Epidermal melanocyte (primary cell): ENCODE measurements at regions not wholly inside any gene's neighbourhood (a gene's known extent, or its start where the extent isn't known, plus 50 kb on each side); places are given as distances from the start of the nearest gene placed in this dataset.

ENCODE experiments used
- DNase-seq: peaks from one replicate; pipeline ENCODE4 v3.0.0; 2011; ENCODE audit warnings: low spot score; ENCODE audit not compliant: insufficient read length

DNA sequence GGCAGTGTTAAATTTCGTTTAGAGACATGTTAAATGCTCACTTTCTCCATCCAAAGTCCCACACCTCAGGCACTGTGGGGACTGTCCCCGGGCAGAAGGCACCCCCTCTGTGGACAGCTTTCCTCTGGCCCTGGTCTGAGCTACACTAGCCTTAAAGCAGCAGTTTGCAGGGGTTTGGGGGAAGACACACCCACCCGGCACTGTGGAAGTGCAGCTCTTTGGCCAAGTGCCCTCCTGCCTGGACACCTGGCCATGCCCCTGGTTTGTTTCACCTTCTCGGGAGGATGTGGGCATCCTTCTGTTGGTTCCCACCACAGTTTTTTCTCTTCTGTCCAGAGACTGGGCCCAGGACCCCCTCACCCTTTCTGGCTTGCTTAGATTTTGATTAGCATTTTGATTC lies 1254.7 kb downstream of the BRD1 start:
- no peak for DNase-seq

DNA sequence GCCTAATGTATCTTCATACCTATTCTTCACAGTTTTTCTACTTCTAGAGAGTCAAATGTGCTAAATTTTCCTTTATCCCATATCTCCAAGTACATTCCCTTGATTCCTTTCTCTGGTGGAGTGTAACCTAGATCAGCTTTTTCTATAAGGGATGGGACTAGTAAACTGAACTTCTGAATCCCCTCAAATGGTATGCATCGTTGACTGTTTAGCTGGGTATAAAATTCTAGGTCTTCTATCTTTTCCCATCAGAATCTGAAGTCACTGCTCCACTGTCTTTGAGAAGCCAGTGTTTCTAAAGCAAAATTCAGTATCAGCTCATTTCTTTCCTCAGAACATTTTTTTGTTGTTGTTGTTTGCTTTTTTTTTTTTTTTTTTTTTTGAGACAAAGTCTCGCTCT lies 1256.8 kb downstream of the BRD1 start:
- DNase-seq: no peak

DNA sequence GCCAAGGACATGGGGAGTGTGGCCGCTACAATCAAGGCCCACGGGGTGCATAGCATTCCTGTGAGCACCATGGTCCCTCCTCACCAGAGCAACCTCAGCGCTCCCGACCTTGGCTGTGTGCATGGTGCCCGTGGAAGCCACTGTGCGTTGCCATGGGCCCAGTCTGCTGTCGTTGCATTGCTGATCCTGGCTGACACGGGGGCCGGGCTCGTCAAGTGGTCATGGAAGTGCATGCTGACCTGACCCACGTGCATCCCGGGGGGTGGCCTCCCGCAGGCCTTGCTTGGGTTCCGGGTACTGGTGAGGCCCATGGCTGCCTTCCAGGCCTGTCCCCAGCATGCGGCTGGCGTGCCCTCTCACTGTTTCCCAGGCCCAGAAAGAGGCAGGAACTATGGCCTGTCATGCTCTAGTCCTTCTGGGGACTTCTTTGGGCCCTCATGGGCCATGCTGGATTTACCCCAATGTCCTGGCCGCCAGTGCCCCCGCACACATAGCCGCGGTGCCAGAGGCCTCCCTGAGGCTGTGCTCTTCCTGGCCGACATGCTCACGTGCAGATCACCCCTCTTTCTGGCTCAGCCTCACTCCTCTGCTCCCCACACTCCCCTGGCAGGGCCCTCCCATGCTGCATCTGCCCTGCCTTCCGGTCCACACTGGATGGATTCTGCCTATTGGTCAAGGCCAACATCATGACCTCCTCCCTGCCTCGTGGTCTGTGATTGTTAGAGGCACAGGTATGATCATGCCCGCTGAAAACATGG lies 1258.0 kb downstream of the BRD1 start:
- DNase-seq: no peak

DNA sequence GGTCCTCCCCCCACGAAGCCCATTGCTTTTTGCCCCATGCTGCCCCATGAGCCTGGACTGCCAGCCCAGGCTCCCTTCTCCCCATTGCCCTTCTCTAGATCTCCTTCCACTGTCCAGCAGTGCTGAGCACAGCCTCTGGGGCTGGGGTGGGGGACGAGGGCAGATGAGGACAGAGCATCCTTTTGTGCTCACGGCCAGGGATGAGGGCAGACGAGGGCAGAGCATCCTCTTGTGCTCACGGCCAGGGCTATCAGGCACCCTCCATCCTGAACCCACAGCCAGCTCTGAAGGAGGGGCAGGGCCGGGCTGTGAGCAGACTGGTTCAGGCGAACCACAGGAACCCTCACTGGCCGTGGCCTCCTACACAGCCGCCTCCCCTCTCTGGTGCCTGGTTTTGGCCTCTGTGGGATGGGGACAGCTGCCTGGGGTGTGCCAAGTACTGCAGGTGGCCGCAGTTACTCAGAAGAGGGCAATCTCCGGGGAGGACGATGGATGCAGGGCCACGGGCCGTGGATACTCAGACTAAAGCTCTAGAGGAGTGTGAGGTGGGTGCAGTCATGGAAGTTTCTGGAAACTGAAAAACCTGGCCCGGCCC lies 1258.8 kb downstream of the BRD1 start:
- no peak for DNase-seq

DNA sequence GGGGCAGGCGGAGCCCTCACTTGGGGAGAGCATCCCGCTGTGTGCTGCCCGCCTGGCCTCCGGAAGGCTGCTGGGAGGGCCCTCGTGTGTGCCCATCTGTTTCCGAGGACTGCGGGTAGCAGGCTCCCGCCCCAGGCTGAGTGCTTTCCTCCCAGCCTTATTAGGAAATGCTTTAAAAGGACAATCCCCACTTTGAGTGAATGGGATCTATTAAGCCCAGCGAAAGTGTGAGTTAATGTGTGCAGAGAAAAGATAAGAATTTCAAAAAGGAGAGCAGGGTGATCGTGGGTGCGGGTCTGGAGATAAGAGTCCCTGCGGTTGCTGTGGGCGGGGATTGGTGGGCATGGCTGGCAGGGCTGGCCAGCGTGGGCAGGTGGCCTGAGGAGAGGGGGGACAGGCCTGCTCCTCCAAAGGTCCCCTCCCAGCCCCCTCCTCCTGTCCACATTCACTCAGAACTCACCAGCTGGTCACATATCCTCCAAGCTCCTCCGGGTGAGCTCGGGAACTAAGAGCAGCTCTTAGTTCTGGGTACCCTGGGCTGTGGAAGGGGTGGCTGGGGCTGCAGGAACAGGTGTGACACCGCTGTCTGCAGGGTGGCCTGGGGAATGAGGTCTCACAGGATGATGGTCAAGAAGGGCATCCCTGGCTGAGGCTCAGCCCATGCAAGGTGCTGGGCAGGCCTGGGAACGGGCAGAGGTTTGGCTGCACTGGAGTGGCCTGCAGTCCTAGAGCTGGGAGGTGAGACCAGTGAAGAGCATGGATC lies 1260.3 kb downstream of the BRD1 start:
- DNase-seq: peak; percentile 76

DNA sequence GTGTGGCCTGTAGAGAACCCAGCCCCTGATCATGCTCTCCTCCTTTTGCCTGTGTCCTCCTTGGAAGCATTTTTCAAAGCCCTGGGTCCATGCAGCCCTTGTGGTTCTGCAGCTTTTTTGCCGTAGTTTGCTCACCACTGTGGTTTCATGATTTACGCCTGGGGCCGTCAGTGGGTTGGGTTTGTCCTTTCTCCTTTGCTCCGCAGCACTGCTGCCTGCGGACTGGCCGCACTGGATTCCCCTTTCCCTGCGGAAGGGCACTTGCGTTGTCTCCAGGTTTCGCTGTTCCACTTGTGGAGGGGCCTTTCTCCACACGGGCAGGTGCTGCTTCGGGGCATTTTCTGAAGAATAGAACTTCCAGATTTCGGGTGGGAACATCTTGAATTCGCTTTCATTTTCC lies 1260.9 kb downstream of the BRD1 start:
- DNase-seq: no peak

DNA sequence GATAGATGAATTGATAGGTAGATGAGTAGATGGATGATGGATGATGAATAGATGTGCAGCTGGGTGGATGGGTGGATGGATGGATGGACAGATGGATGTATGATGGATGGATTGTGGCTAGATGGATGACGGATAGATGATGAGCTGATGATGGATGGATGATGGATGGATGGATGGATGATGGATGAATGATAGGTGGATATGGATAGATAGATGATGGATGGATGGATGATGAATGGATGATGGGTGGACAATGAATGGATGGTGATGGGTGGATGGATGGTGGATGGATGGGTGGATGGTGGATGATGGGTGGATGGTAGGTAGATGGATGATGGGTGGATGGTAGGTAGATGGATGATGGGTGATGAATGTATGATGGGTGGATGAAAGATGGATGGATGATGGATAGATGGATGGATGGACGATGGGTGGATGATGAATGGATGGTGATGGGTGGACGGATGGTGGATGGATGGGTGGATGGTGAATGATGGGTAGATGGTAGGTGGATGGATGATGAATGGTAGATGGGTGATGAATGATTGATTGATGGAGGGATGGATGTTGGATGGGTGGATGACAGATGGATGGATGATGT lies 1261.7 kb downstream of the BRD1 start:
- DNase-seq: no peak

DNA sequence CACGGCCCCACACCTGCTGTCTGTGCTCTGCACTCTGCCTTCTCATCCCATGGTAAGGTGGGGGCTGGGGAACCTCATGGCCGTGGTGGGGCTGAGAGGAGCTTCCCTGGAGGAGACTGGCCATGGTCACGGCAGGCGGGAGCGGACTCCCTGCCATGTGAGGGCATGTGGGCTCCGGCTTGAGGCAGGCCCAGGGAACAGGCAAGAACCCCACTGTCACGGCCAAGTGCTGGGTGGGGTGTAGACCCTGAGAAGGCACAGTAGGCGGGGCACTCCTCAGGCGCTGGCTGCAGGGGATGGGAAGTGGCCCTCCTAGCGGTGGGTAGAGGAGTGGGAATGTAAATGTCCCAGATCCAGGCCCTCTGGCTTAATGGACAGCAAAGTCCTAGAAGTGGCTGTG lies 1262.7 kb downstream of the BRD1 start:
- no peak for DNase-seq

DNA sequence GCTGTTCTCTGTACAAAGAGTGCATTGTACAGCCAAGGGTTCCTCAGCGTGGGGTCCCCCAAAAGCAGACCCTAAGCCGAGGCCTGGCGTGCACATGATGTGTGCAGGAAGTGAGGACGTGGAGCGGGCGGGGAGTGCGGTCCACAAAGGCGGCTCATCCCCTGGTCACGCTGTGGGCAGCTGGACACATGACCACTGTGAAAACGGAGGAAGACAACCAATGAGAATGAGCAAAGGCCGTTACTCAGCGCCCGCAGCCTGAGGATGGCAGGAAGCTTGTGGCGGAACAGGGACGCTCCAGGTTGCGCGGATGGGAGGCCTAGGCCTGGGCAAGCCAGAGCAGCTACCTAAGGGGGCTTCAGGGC lies 1263.7 kb downstream of the BRD1 start:
- DNase-seq: no peak

DNA sequence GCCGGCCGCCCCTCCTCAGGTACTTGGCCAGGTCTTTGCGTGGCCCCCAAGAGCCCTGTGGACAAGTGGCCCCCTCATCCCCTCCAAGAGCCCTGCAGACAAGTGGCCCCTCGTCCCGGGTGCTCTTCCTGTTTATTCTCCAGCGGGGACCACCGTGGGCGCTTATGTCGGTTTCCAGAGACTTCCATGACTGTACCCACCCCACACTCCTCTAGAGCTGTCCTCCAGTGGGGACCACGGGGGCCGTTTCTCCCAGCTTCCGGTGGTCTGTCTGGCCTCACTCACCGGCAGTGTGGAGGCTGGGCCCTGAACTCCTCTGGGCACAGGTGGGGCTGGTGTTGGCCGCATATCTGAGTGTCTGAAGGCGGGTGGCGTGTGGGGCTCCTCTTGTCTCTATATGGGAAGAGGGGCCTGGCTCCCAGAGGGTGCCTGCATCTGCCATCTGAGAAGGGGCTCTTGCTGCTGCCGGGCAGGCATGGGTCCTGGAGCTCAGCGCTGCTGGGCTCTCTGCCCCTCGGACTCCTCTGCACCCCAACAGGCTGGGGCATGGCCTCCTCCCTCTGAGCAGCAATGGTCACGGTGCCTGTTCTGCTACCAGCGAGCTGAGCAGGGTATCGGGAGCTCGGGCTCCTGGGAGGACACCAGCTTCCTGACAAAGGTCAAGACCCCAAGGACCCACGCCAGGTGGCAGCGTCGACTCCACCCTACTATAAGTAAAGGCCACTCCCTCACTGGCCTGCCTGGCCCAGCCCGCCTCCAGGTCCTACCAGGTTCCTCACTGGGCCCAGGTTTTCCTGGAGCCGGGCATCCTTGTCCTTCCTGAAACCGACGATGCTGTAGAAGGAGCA lies 1264.3 kb downstream of the BRD1 start:
- DNase-seq: no peak

DNA sequence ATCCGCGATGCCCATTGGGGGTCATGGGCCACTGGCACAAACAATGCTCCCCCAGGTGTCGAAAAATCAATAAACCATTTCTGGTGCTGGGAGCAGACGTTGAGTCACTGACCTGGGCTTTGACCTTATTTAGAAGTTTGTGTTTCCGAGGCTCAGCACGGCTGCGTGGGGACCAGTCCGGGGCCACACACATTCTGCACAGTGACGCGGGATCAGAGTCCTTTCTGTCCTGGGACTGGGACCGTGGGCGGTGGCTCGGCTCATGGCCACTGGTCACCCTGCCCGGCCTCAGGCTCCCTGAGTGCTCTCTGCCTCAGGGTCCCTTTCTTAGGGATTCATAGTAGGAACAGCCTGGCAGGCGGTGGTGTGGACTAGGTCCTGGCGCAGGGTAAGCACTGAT lies 1266.0 kb downstream of the BRD1 start:
- DNase-seq: no peak

DNA sequence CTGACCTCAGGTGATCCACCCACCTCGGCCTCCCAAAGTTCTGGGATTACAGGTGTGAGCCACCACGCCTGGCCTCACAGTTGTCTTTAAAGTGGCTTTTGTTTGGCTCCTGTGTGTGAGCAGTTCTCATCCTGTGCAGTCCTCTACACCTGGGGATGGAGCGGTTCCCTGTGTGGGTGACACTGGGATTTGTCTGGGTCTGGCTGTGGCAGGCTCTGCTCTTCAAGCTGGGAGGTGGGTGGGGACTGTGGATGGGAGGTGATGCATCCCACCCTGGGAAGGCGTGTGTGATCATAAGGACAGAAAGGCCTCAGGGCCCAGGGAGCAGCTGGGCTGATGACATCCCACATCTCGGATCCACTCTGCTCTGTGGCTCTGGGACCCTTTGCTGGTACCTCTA lies 1266.8 kb downstream of the BRD1 start:
- DNase-seq: no peak

DNA sequence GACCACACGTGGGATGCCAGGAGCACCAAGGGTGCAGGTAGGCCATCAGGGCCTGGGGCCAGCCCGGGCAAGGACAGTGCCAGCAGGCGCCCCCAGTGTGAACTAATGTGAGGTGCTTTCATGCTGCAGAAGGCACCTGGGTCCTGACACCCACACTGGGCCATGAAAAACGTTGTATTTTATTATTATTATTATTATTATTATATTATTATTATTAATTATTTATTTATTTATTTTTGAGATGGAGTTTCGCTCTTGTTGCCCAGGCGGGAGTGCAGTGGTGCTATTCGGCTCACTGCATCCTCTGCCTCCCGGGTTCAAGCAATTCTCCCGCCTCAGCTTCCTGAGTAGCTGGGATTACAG lies 1267.3 kb downstream of the BRD1 start:
- no peak for DNase-seq

DNA sequence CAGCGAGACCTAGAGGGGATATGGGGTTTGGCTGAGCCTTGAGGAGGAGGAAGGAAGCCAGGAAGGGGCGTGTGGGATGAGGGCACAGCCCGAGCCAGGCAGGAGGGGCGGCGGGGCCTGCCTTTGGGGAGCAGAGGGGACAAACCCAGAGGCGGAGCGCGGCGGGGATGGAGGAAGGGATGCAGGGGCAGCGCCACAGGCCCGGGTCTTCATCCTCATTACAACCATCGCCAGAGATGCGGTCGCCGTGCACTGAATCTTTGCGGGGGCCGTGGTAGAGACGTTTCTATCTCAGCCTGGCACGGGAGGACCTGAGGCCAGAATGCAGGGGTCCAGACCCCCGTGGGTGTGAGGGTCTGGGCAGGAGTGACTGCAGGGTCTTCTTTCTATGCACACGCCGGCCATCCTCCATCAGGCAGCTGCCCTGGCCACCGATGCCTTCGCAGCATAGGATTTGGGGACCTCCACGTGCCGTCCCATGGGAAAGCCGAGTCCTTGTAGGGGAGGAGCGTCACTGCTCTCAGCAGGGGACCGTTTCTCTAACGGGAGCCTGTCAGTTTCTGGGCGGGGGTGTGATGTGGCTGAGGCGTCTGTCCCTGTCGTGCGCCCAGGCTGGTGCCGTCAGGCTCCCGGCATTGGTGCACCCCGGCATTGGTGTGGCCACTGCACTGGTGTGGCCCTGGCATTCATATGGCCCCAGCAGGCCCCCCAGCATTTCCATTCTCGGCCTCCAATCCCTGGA lies 1267.9 kb downstream of the BRD1 start:
- no peak for DNase-seq

DNA sequence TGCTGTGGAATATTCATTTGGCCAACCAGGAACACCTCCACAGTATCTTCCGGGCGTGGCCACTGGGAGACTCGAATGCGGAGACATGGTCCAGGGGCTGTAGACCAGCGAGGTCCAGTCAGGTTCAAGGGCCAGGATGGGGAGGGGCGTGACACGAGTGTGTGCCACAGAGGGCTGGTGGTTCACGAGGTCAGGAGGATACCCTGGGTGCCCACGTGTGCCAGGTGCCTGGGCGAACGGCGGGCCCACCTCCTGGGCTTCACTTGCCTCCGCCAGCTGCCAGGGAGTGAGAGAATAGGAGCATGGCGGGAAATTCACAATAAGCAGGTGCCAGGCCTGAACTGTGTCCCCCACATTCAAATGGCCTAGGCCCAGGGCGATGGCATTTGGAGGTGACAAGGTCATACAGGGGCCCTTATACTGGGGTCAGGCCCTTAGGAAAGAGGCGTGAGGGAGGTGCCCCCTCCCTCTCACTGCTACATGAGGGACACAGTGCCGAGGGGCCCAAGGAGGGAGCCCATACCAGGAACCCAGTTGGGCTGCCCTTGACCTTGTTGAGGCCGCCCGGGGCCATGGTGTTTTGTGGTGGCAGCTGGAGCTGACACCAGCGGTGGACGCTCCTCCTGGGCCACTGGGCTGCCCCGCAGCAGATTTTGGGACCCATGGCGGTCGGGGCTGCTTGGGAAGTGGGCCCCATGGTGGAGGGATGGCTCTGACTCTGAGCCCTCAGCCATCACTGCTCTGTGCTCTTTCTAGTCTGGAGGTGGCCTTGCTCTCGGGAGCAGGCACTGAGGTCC lies 1268.9 kb downstream of the BRD1 start:
- DNase-seq: no peak

DNA sequence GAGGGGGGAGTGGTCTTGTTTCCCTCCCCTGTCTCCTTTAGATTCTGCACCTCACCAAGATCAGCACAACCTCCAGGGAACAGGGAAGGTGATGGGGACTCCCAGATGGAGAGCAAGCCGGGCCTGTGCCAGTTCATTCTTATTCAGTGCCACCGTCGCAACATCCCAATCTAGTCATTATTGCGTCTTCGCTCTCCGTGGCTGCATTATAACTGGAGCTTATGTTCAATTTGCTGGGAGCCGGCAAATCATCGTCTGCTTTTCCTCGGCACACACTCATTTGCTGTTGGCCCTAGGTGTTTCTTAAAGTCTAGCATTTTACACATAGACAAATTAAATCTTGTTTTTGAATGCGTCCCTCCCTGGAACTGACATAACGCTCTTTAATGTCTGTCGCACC lies 1269.7 kb downstream of the BRD1 start:
- no peak for DNase-seq

DNA sequence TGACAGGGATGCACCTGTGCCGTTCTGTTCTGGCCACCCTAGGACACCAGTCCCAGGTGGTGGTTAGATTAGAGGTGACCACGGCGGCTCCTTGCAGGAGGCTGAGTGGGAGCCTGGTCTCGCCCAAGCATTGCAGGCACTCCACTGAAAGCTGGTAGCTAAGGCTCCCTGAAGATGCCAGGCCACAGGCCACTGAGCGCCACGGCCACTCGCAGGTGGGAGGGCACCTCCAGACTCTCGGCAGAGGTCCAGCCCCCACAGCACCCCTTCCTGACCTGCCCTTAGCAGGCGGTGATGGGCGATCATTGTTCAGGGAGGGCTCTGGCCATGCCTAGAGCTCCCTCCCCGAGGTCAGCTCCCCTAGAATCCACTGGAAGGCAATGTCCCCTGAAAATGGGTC lies 1270.2 kb downstream of the BRD1 start:
- no peak for DNase-seq

DNA sequence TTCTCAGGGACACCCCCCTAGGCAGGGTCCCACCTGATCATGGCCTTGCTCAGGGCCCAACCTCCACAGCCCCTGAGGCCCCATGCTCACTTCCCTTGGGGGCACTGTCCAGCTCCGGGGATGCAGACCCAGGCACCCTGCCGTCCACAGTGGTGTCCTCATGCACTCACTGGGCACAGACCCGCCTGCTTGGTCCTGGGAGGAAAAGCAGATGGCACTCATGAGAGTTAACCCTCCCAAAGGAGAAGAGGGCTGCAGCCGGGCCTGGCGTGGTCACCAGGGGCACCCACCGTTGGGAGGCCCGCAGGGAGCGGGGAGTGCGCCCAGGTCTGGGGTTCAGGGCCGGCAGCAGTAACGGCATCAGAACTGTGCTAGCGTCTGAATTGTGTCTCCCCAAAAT lies 1270.9 kb downstream of the BRD1 start:
- no peak for DNase-seq

DNA sequence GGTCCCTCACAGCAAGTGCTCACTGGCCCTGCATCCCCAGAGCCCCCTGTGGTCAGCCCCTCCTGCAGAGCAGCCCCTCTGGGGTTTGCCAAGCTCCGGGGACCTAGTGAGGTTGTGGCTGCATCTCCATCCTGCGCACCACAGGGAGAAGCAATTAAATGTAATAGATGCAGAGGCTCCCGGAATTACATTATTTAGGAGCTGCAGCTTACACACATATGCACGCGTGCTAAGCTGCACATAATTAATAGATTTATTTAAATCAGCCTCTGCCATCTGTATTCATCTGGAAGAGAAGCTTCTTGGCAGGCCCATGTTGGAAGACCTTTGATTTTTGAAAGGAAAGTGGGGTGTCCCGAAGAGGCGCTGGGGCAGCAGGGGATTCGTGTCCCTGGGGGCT lies 1271.5 kb downstream of the BRD1 start:
- no peak for DNase-seq

DNA sequence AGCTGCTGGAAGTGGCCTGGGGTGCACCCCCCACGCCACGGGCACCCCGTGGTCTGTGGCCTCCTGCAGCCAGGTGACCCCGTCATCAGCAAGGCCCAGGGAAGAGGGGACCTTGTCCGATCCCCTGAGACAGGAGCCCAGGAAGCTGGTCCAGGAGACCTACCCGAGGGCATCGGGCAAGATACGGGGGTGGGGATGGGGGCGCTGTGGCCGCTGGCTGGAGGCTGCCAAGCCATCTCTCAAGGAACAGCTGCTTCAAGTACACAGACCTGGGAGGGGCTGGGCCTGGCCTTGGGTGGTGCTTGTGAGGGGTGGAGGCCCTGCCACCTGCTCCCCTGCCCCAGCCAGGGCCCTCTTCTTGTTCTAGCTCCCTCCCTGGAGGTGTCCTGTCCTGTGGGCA lies 1272.1 kb downstream of the BRD1 start:
- DNase-seq: no peak
